ENCODE measurements at regions not wholly inside any gene's neighbourhood (a gene's known extent, or its start where the extent isn't known, plus 50 kb on each side); places are given as distances from the start of the nearest gene placed in this dataset.
"Not testable (repeated sequence)": the region's sequence is repeated elsewhere in the genome, so short reads cannot be mapped to it uniquely, and the experiment has no call there.

DNA sequence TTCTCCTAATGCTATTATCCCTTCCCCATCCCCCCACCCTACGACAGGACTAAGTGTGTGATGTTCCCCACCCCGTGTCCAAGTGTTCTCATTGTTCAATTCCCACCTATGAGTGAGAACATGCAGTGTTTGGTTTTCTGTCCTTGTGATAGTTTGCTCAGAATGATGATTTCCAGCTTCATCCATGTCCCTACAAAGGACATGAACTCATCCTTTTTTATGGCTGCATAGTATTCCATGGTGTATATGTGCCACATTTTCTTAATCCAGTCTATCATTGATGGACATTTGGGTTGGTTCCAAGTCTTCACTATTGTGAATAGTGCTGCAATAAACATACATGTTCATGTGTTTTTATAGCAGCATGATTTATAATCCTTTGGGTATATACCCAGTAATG lies 183.4 kb downstream of the MSN start:
- H3K4me1 ChIP-seq (ENCODE audit: control insufficient read depth, extremely low read depth, insufficient read depth, low read length); H4K20me1 ChIP-seq (replicated peaks; ENCODE audit: control insufficient read depth, extremely low read depth, insufficient read depth, low read length); H3K4me2 ChIP-seq (ENCODE audit: insufficient read depth, low read length); DNase-seq (ENCODE audit: low read depth, low spot score); H3K79me2 ChIP-seq (ENCODE audit: control insufficient read depth, insufficient read depth, low read length); intact Hi-C loops (cut with micrococcal nuclease); H3K4me3 ChIP-seq (replicated peaks in 1 of 3; ENCODE audit: insufficient read depth in 1 of 3, low read depth in 1 of 3, low read length in 3 of 3); H3K36me3 ChIP-seq (ENCODE audit: control insufficient read depth in 2 of 2, extremely low read depth in 1 of 2, insufficient read depth in 2 of 2, low read length in 2 of 2); BruUV-seq (replicated peaks); H3K9ac ChIP-seq (replicated peaks; ENCODE audit: extremely low read depth, insufficient read depth, low read length); H3K9me1 ChIP-seq (replicated peaks; ENCODE audit: control insufficient read depth, extremely low read depth, insufficient read depth, low read length); H3K27ac ChIP-seq (ENCODE audit: insufficient read depth, low read depth, low read length); H3K9me3 ChIP-seq (replicated peaks; ENCODE audit: control insufficient read depth, insufficient read depth, low read length); dilution Hi-C loops (cut with MboI; ENCODE audit: extremely low pct_ligation_motif_present, low sequenced_read_pairs); CTCF ChIA-PET; POLR2A ChIA-PET; H3K27me3 ChIP-seq (ENCODE audit: control insufficient read depth in 2 of 2, insufficient read depth in 2 of 2, low read length in 2 of 2); FAIRE-seq; H2AFZ ChIP-seq (ENCODE audit: low read depth, low read length): not testable (repeated sequence)

DNA sequence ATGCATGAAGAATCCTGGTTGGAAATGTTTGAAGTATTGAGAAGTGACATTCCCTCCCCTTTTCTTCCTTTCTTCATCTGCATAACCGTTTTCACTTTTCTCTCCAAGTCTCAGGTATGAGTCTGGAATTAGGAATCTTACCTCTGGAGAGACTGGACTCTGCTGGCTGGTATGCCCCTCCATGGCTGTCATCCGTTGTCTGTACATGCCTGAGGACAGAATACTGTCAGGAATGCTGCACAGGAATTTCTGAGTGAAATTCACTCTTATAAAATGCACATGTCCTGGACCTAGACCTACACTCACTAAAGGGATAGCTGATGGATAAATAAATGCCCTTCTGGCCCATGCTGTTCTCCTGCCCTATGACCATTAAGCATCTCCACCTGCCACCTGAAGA lies 179.5 kb downstream of the MSN start:
- no peak overlapping the region for H3K4me2 ChIP-seq (ENCODE audit: insufficient read depth, low read length)
- H3K4me3 ChIP-seq (replicated peaks in 1 of 3; ENCODE audit: insufficient read depth in 1 of 3, low read depth in 1 of 3, low read length in 3 of 3), result no peak overlapping the region
- no peaks in the 10 kb centered on the region for H3K27me3 ChIP-seq (ENCODE audit: control insufficient read depth in 2 of 2, insufficient read depth in 2 of 2, low read length in 2 of 2)
- H3K36me3 ChIP-seq (ENCODE audit: control insufficient read depth in 2 of 2, extremely low read depth in 1 of 2, insufficient read depth in 2 of 2, low read length in 2 of 2), result no peaks in the 10 kb centered on the region
- dilution Hi-C loops (cut with MboI; ENCODE audit: extremely low pct_ligation_motif_present, low sequenced_read_pairs), result no loop called here
- no peak overlapping the region for H2AFZ ChIP-seq (ENCODE audit: low read depth, low read length)
- H3K4me1 ChIP-seq (ENCODE audit: control insufficient read depth, extremely low read depth, insufficient read depth, low read length), result no peaks in the 10 kb centered on the region
- H3K9me3 ChIP-seq (replicated peaks; ENCODE audit: control insufficient read depth, insufficient read depth, low read length), result no peaks in the 10 kb centered on the region
- H3K79me2 ChIP-seq (ENCODE audit: control insufficient read depth, insufficient read depth, low read length), result no peaks in the 10 kb centered on the region
- TF ChIP-seq FOS (IDR thresholded peaks at IDR 0.05; ENCODE audit: borderline replicate concordance, insufficient read depth, low read length), result no peak
- no peak for TF ChIP-seq POLR2A (IDR thresholded peaks at IDR 0.05; ENCODE audit: low read depth, low read length)
- no peak for TF ChIP-seq GATA2 (IDR thresholded peaks at IDR 0.05; ENCODE audit: insufficient read depth, insufficient read length, low read depth, low read length)
- no peak for TF ChIP-seq MYC (IDR thresholded peaks at IDR 0.05; ENCODE audit: low read depth, low read length)
- BruUV-seq (replicated peaks), result no TSS peak
- H3K27ac ChIP-seq (ENCODE audit: insufficient read depth, low read depth, low read length), result no peak overlapping the region
- no peaks in the 10 kb centered on the region for H3K9me1 ChIP-seq (replicated peaks; ENCODE audit: control insufficient read depth, extremely low read depth, insufficient read depth, low read length)
- no peak for DNase-seq (ENCODE audit: low read depth, low spot score)
- no peak for FAIRE-seq
- ChIA-PET CTCF (no interaction called here), POLR2A (no interaction called here)
- H3K9ac ChIP-seq (replicated peaks; ENCODE audit: extremely low read depth, insufficient read depth, low read length), result no peak overlapping the region
- H4K20me1 ChIP-seq (replicated peaks; ENCODE audit: control insufficient read depth, extremely low read depth, insufficient read depth, low read length), result no peaks in the 10 kb centered on the region
- intact Hi-C loops (cut with micrococcal nuclease), result no loop called here
